CD14-positive monocyte (primary cell): ENCODE measurements at regions not wholly inside any gene's neighbourhood (a gene's known extent, or its start where the extent isn't known, plus 50 kb on each side); places are given as distances from the start of the nearest gene placed in this dataset.

Experiments used
- DNase-seq, 3 donors: peaks; one replicate each; pipeline ENCODE4 v3.0.0-alpha.2; 2011 to 2022
- H2AFZ ChIP-seq: 2 replicates; pipeline ENCODE4 v1.6.0; 2012; ENCODE audit warnings: mild to moderate bottlenecking, low read depth, low read length, inconsistent platforms; ENCODE audit not compliant: insufficient read depth, poor library complexity, severe bottlenecking
- H3K27ac ChIP-seq, 2 donors: 1 replicate in 1 of 2; 2 replicates in 1 of 2; pipeline ENCODE4 v1.5.1; 2012 to 2013; ENCODE audit warnings: low read length in 2 of 2, control low read depth in 1 of 2, inconsistent platforms in 1 of 2, low read depth in 1 of 2, mild to moderate bottlenecking in 1 of 2
- H3K27me3 ChIP-seq, 2 donors: one replicate each; pipeline versions ENCODE4 v1.6.0 to v1.6.1; 2011 to 2013; ENCODE audit warnings: low read length in 2 of 2; ENCODE audit not compliant: control insufficient read depth in 2 of 2, insufficient read depth in 2 of 2
- H3K36me3 ChIP-seq, 2 donors: replicated peaks in 1 of 2; 1 replicate in 1 of 2; 2 replicates in 1 of 2; pipeline versions ENCODE4 v1.5.1 to v1.6.1; 2012 to 2013; ENCODE audit warnings: low read length in 2 of 2, control low read depth in 1 of 2, inconsistent platforms in 1 of 2, mild to moderate bottlenecking in 1 of 2; ENCODE audit not compliant: insufficient read depth in 2 of 2, control insufficient read depth in 1 of 2
- H3K4me1 ChIP-seq, 2 donors: 1 replicate in 1 of 2; 2 replicates in 1 of 2; pipeline versions ENCODE4 v1.5.1 to v1.6.1; 2012 to 2013; ENCODE audit warnings: low read length in 2 of 2, control low read depth in 1 of 2, inconsistent platforms in 1 of 2, mild to moderate bottlenecking in 1 of 2, moderate library complexity in 1 of 2; ENCODE audit not compliant: insufficient read depth in 2 of 2, control insufficient read depth in 1 of 2
- H3K4me2 ChIP-seq: replicated peaks from 2 replicates; pipeline ENCODE3; 2012; ENCODE audit warnings: low read length, moderate library complexity, mild to moderate bottlenecking; ENCODE audit not compliant: poor library complexity, severe bottlenecking; ENCODE audit errors: extremely low read depth
- H3K4me3 ChIP-seq, 3 experiments: fragments of 200-600 bp in 1 of 3; sonication (generic) in 1 of 3; replicated peaks in 1 of 3; 1 replicate in 2 of 3; 2 replicates in 1 of 3; pipeline ENCODE4 v1.5.1; 2011 to 2013; ENCODE audit warnings: low read length in 3 of 3, mild to moderate bottlenecking in 3 of 3, control low read depth in 2 of 3, low read depth in 2 of 3, inconsistent platforms in 1 of 3, moderate library complexity in 1 of 3
- H3K79me2 ChIP-seq: 2 replicates; pipeline ENCODE4 v1.6.0; 2012; ENCODE audit warnings: mild to moderate bottlenecking, control low read depth, inconsistent platforms, low read length, moderate library complexity; ENCODE audit not compliant: insufficient read depth
- H3K9ac ChIP-seq: 2 replicates; pipeline ENCODE4 v1.6.0; 2017; ENCODE audit warnings: low read length, mild to moderate bottlenecking; ENCODE audit not compliant: insufficient read depth, poor library complexity, severe bottlenecking
- H3K9me3 ChIP-seq, 2 donors: replicated peaks in 1 of 2; 1 replicate in 1 of 2; 2 replicates in 1 of 2; pipeline versions ENCODE4 v1.5.1 to v1.6.1; 2012 to 2013; ENCODE audit warnings: low read length in 2 of 2, control low read depth in 1 of 2; ENCODE audit not compliant: control insufficient read depth in 1 of 2, insufficient read depth in 1 of 2
- H4K20me1 ChIP-seq: 2 replicates; pipeline ENCODE4 v1.6.0; 2012; ENCODE audit warnings: mild to moderate bottlenecking, low read length, control low read depth, moderate library complexity; ENCODE audit not compliant: insufficient read depth
- H3K27ac Mint-ChIP-seq, 7 donors: one replicate each; pipeline ENCODE4 v1.8.0; 2020; ENCODE audit warnings: mild to moderate bottlenecking in 7 of 7, mixed read lengths in 7 of 7, moderate library complexity in 6 of 7, inconsistent platforms in 2 of 7
- H3K27me3 Mint-ChIP-seq, 3 donors: one replicate each; pipeline ENCODE4 v1.8.0; 2021 to 2022; ENCODE audit warnings: low read depth in 3 of 3, mild to moderate bottlenecking in 3 of 3, mixed read lengths in 3 of 3, moderate library complexity in 3 of 3, inconsistent platforms in 1 of 3
- H3K36me3 Mint-ChIP-seq, 2 donors: one replicate each; pipeline ENCODE4 v1.8.0; 2020; ENCODE audit warnings: mixed read lengths in 2 of 2, inconsistent platforms in 1 of 2, mild to moderate bottlenecking in 1 of 2
- H3K4me1 Mint-ChIP-seq: one replicate; pipeline ENCODE4 v1.8.0; 2020; ENCODE audit warnings: mild to moderate bottlenecking, mixed read lengths
- H3K4me3 Mint-ChIP-seq, 2 donors: one replicate each; pipeline ENCODE4 v1.8.0; 2020; ENCODE audit warnings: mild to moderate bottlenecking in 2 of 2, mixed read lengths in 2 of 2, moderate library complexity in 1 of 2
- H3K9me3 Mint-ChIP-seq, 7 donors: one replicate each; pipeline ENCODE4 v1.8.0; 2020 to 2022; ENCODE audit warnings: mixed read lengths in 7 of 7, mild to moderate bottlenecking in 6 of 7, moderate library complexity in 6 of 7, inconsistent platforms in 2 of 7
- WGBS: methylation state at CpG from one replicate; pipeline ENCODE4 v1.1.5; 2013; ENCODE audit warnings: missing lambda C conversion rate; ENCODE audit not compliant: insufficient coverage; 5-methylcytosine and 5-hydroxymethylcytosine counted together
- intact Hi-C, 2 donors: fragments of 100-400 bp; cut with micrococcal nuclease; formaldehyde crosslinking; loops; one replicate each; pipeline versions ENCODE4 v1.15.0 to v1.15.1; 2023
- TF ChIP-seq, protein P1 (sequence below): fragments of 200-600 bp; IDR thresholded peaks from one replicate; pipeline ENCODE4 v1.8.0; 2022; ENCODE audit warnings: antibody characterized with exemption, mild to moderate bottlenecking

DNA sequence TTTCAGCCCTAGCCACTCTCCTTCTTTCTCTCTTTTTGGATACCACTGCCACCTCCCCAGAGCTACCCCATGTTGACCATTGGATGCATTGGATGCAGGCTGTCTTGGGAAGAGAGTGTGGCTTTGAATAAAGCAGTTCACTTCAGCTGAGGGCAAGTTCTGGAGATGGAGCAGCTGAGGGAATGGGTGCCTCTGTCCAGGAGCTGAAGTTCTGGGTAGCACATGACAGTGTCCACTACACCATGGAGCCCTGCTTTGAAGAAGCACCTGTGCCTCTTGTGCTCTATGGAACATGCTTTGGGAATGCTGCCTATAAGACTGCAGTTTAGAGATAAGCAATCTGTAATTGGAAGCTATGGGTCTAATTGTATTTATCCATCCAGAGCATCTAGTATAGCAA is 1028.7 kb downstream of the TYW1 start:
- H3K27me3 Mint-ChIP-seq: peaks cover 0 to 2% (median 0%) of the 10 kb centered on the region in 3 donors
- Histone ChIP-seq H2AFZ (no peak overlapping the region), H3K4me2 (no peak overlapping the region), H3K4me1 (no peaks in the 10 kb centered on the region), H3K9ac (no peak overlapping the region), H3K27ac (no peak overlapping the region), H3K27me3 (no peaks in the 10 kb centered on the region), H3K9me3 (peaks cover 52 to 67% of the 10 kb centered on the region in 2 donors), H3K4me3 (no peak overlapping the region), H3K36me3 (no peaks in the 10 kb centered on the region), H3K79me2 (no peaks in the 10 kb centered on the region), H4K20me1 (no peaks in the 10 kb centered on the region)
- H3K9me3 Mint-ChIP-seq: peaks cover 9 to 60% (median 24%) of the 10 kb centered on the region in 7 donors
- H3K36me3 Mint-ChIP-seq: no peaks in the 10 kb centered on the region
- TF ChIP-seq, protein P1, sequence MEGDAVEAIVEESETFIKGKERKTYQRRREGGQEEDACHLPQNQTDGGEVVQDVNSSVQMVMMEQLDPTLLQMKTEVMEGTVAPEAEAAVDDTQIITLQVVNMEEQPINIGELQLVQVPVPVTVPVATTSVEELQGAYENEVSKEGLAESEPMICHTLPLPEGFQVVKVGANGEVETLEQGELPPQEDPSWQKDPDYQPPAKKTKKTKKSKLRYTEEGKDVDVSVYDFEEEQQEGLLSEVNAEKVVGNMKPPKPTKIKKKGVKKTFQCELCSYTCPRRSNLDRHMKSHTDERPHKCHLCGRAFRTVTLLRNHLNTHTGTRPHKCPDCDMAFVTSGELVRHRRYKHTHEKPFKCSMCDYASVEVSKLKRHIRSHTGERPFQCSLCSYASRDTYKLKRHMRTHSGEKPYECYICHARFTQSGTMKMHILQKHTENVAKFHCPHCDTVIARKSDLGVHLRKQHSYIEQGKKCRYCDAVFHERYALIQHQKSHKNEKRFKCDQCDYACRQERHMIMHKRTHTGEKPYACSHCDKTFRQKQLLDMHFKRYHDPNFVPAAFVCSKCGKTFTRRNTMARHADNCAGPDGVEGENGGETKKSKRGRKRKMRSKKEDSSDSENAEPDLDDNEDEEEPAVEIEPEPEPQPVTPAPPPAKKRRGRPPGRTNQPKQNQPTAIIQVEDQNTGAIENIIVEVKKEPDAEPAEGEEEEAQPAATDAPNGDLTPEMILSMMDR: no peak
- H3K27ac Mint-ChIP-seq: no peak overlapping the region
- intact Hi-C loops: no loop called here
- DNase-seq: no peak
- H3K4me3 Mint-ChIP-seq: no peak overlapping the region
- H3K4me1 Mint-ChIP-seq: no peaks in the 10 kb centered on the region

DNA sequence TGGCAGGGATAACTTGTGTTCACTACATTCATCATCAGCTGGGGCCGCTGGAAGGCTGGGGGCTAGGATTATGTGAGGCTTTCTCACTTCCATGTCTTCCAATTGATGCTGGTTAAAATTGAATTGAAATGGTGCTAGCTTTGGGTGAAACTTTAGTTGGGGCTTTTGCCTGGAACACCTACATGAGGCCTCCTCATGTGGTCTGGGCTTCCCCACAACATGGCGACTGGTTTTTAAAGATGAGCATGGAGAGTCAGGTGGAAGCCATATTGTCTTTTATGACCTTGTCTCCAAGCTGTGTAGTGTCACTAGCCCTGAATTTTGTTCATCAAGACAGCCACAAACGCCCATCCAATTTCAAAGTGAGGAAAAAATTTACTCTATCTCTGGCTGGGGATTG is 1033.9 kb downstream of the TYW1 start:
- no peak overlapping the region for H3K4me3 ChIP-seq
- no peak overlapping the region for H3K9ac ChIP-seq
- no peak overlapping the region for H3K4me2 ChIP-seq
- H2AFZ ChIP-seq: no peak overlapping the region
- WGBS: 80% methylated on average over 1 of the region's 3 CpGs
- no peaks in the 10 kb centered on the region for H3K27me3 ChIP-seq
- H3K4me3 Mint-ChIP-seq: no peak overlapping the region
- no peaks in the 10 kb centered on the region for H3K27me3 Mint-ChIP-seq
- H3K9me3 Mint-ChIP-seq: peaks cover 7 to 49% (median 15%) of the 10 kb centered on the region in 7 donors
- H4K20me1 ChIP-seq: no peaks in the 10 kb centered on the region
- no peak overlapping the region for H3K27ac Mint-ChIP-seq
- H3K36me3 Mint-ChIP-seq: no peaks in the 10 kb centered on the region
- no peaks in the 10 kb centered on the region for H3K36me3 ChIP-seq
- H3K4me1 ChIP-seq: no peaks in the 10 kb centered on the region
- H3K9me3 ChIP-seq: peaks cover 28 to 41% of the 10 kb centered on the region in 2 donors
- TF ChIP-seq, protein P1: no peak
- intact Hi-C loops: no loop called here
- no peak overlapping the region for H3K27ac ChIP-seq
- no peaks in the 10 kb centered on the region for H3K79me2 ChIP-seq
- H3K4me1 Mint-ChIP-seq: no peaks in the 10 kb centered on the region
- no peak for DNase-seq
